A673 (cell line): ENCODE measurements at regions not wholly inside any gene's neighbourhood (a gene's known extent, or its start where the extent isn't known, plus 50 kb on each side); places are given as distances from the start of the nearest gene placed in this dataset.

Experiments used
- CTCF ChIP-seq: fragments of 300-800, 200-600 bp; sonication (generic); conservative IDR thresholded peaks from 2 replicates; pipeline ENCODE4 v1.5.1; 2017; ENCODE audit warnings: low read depth, mild to moderate bottlenecking, antibody characterized with exemption, low read length, moderate library complexity, mixed read lengths
- EZH2 ChIP-seq: fragments of 200-600 bp; sonication (generic); IDR thresholded peaks from 2 replicates; pipeline ENCODE4 v1.6.1; 2017; ENCODE audit warnings: borderline replicate concordance, low read depth, mild to moderate bottlenecking, mixed read lengths, antibody characterized with exemption, low read length; ENCODE audit not compliant: poor library complexity, severe bottlenecking

GRCh38 chr13:22076658-22077057 is 405.8 kb downstream of the FGF9 start:
- no peak for TF ChIP-seq CTCF
- TF ChIP-seq EZH2 = no peak
